NCI-H526 (cell line): ENCODE measurements at regions not wholly inside any gene's neighbourhood (a gene's known extent, or its start where the extent isn't known, plus 50 kb on each side); places are given as distances from the start of the nearest gene placed in this dataset.
"Not testable (repeated sequence)": the region's sequence is repeated elsewhere in the genome, so short reads cannot be mapped to it uniquely, and the experiment has no call there.

Source experiments
- DNase-seq, 2 experiments: peaks; one replicate each; lab custom pipeline; 2025; lab: John Stamatoyannopoulos, UW

- DNase-seq: not testable (repeated sequence)
Measured at GRCh38 chr3:75604286-75604934, 59.7 kb upstream of the FRG2C start.

GRCh38 chr3:75607996-75608395 lies 56.1 kb upstream of the FRG2C start:
- not testable (repeated sequence) for DNase-seq

- DNase-seq: not testable (repeated sequence)
Measured at GRCh38 chr3:75609598-75609997, 54.5 kb upstream of the FRG2C start.

- no peak for DNase-seq
Measured at GRCh38 chr3:75610773-75611172, 53.4 kb upstream of the FRG2C start.

GRCh38 chr3:75611724-75612460 lies 52.2 kb upstream of the FRG2C start:
- DNase-seq: not testable (repeated sequence)
